NCI-H446 treated with DMSO at 0.1 percent for 48 hours (cell line): ENCODE measurements at regions not wholly inside any gene's neighbourhood (a gene's known extent, or its start where the extent isn't known, plus 50 kb on each side); places are given as distances from the start of the nearest gene placed in this dataset.

Experiments used
- DNase-seq: peaks from one replicate; lab custom pipeline; 2025; lab: John Stamatoyannopoulos, UW

- no peak for DNase-seq
Measured at GRCh38 chr4:145427991-145428390, 53.7 kb upstream of the SMAD1 start.

- DNase-seq: no peak
Measured at GRCh38 chr4:145427221-145427620, 54.4 kb upstream of the SMAD1 start.

- no peak for DNase-seq
Measured at GRCh38 chr4:145423017-145423708, 58.5 kb upstream of the SMAD1 start.

DNA sequence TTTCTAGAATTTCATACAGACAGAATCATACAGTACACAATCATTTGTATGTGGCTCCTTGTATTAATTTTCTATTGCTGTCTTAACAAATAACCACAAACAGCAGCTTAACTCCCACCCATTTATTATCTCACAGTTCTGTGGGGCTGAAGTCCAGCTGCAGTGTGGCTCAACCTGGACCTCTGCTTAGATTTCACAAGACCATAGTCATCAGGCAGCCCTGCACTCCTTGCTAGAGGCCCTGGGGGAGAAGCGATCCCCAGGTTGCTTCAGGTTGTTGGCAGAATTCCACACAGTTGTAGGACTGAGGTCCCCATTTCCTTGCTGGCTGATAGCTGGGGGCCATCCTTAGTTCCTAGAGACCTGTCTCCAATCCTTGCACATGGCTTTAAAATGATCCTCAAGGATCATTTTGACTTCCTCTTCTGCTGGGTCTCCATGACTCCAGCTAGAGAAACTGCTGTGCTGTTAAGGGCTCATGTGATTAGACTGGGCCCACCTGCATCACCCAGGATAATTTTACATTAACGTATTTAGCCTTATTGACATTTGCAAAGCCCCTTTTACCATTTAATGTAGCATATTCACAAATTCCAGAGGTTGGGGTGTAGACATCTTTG lies 60.9 kb upstream of the SMAD1 start:
- no peak for DNase-seq

- no peak for DNase-seq
Measured at GRCh38 chr4:145418739-145419138, 62.9 kb upstream of the SMAD1 start.

- no peak for DNase-seq
Measured at GRCh38 chr4:145417348-145418130, 64.1 kb upstream of the SMAD1 start.

DNA sequence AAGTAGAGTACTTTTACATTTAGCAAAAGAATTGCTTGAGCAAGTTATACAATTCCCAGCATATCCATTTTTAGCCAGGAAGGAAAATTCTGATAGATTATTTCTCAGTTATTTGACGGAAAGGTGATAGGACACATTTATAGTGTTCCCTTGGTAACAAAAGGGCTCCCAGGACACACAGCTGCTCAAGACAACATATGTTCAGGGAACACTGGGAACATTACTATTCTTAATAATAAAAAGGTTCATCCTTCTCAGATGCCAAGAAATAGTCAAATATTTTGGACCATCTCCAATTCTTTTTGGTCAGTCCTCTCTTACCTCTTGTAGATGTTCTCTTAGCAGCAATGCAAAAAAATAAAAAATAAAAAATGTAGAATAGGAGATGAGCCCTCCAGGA lies 66.8 kb upstream of the SMAD1 start:
- no peak for DNase-seq

DNA sequence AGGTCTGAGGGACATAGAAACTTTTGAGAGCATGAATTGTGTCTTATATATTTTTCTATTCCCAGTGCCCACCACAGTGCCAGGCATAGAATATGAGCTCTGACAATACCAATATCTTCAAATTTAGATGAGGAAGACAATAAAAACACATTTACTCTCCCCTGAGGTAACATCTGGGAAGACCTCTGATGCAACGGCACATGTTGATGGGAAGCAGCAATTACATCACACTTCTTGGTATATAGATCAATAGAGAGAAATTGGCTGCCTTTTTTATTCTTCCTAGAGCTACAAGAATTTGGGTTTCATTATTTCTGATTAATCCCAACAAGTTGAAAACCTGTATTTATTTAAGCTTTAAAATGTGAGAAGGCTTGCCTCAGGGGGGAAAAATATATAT lies 67.4 kb upstream of the SMAD1 start:
- DNase-seq: no peak

DNA sequence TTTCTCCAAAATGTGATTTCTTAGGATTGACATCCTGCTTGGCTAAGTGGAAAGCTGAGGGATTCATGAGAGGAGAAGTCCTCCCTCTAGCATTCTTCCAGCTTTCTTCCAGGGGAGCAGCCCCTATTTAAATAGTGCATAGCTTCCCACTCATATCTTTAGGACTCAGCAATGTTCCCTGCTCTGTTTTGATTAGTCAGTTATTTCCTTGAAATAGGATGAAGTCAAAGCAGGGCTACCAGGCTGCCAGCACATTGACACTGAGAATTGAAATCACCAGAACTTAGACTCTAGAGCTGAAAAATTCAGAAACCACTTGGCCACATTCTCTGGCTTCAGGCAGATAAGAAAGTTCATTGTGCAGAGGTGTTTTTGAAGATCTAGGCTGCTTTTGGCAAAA lies 74.7 kb upstream of the SMAD1 start:
- no peak for DNase-seq

- no peak for DNase-seq
Measured at GRCh38 chr4:145404761-145405160, 76.9 kb upstream of the SMAD1 start.

GRCh38 chr4:145396581-145396980 lies 85.1 kb upstream of the SMAD1 start:
- DNase-seq: no peak

DNA sequence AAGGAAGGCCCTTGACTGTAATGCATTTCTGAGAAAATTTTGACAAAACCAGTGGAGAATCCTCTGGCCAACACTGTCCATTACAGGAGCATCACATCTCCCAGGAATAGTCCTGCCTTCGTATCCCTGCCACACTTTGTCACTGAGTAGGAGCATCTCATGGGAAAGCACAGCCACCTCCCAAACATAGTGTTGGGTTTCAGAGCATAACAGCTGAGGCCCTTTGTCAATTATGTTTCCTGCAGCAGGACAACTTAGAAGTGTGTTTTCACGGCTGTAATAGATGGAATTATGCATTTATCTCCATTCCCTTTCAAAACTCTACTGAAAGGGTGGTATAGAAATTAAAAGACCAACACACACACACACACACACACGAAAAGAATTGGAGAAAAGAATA lies 91.1 kb upstream of the SMAD1 start:
- no peak for DNase-seq

DNA sequence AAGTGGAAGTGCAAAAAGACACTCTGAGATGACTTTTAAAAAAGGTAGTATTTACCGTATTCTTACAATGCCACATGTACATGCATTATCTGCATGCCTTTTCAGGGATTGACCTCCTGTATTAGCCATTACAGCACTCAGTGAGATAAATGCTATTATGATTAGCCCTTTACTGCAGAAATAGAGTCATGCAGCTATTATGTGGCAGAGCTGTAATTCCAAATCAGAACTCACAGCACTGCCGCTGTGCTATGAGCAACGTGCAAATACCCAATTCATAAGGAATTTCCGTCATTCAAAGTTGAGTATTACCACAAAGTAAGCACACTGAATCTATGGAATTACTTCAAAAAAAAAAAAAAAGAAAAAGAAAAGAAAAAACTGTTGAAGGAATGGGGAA lies 92.1 kb upstream of the SMAD1 start:
- no peak for DNase-seq

- no peak for DNase-seq
Measured at GRCh38 chr4:145388043-145388442, 93.6 kb upstream of the SMAD1 start.

GRCh38 chr4:145387079-145387478 lies 94.6 kb upstream of the SMAD1 start:
- DNase-seq: no peak

GRCh38 chr4:145381163-145381562 lies 100.5 kb upstream of the SMAD1 start:
- no peak for DNase-seq

DNA sequence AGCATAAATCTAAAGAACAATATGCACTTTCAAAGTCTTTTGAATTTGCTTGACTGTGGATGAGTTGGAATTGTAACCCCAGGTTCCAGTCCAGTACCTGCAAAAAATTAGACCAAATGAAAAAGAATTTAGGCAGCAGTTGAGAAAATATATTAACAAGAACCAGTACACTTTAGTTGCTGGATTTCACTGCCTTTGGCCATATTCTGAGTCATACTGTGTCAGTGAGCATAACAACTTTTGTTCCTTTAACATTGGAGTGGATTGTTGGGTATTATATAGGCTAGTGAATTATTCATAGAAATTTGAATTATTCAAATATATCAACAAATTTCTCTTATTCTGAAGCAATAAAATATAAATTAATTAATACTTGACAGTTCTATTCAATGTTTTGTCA lies 101.5 kb upstream of the SMAD1 start:
- no peak for DNase-seq

- no peak for DNase-seq
Measured at GRCh38 chr4:145375416-145375815, 106.2 kb upstream of the SMAD1 start.

- no peak for DNase-seq
Measured at GRCh38 chr4:145352438-145353145, 129.1 kb upstream of the SMAD1 start.

- no peak for DNase-seq
Measured at GRCh38 chr4:145351922-145352321, 129.7 kb upstream of the SMAD1 start.

DNA sequence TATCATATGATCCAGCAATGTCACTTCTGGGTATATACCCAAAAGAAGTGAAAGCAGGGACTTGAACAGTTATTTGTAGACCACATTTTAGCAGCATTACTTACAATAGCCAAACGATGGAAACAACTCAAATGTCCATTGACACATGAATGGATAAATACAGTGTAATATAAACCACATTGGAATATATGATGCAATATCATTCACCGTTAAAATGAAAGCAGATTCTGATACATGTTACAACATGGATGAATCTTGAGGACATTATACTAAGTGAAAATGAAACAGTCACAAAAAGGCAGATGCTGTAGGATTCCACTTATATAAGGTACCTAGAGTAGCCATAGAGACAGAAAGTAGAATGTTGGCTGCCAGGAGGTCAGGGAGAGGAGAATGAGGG lies 130.5 kb upstream of the SMAD1 start:
- no peak for DNase-seq

DNA sequence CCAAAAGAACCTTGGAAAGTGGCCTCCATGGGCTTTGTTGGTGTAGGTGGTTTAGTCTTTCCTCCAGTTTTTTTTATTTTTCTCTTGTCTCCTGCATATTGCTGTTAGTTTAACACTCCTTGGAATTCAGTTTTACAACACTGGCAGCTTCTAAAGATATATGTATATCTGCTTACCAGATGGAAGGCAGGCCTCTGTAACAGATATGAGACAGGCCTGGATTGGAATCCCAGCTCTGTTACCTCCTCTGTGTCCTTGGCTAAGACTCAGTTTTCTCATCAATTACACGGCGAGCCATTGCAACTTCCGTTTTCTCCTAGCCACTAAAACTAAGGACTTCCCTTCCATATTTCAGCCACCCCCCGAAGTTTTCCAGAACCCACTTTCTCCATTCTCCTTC lies 133.4 kb upstream of the SMAD1 start:
- no peak for DNase-seq

DNA sequence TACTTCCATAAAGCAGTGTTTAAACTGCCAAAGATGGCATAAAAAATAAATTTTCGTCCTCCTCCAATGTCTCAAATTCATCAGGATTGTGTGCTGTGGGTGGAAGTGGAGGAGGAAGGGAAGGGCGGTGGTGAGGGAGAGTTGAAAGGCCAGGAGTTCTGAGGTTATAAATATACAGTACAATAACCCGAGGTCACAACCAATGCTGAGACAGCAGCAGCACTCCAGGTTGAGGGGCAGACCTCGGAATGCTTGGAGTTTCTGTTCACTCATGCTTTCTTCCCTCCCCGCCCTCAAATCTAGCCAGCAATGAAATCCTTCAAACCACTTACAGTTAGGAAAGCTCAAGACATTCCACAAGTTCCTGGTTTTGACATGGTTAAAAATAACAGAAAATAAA lies 134.0 kb upstream of the SMAD1 start:
- DNase-seq: no peak
